ENCODE measurements at regions not wholly inside any gene's neighbourhood (a gene's known extent, or its start where the extent isn't known, plus 50 kb on each side); places are given as distances from the start of the nearest gene placed in this dataset.

DNA sequence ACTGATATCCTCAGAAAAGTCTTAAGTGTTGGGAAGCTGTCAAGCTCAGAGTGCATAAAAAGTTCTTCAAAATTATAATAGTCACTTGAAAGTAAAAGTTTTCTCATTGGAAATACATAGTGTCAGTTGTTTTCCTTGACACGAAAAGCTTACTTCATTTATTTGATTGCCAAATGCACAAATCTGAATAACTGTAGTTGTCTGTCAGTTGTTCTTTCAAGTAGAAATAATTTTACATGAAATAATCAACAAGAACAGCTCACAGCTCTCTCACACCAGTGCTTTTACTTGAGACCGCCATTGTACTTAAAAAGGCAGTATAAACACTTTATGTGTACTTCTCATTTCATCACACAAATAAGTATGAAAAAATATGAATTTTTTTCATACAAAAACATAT, 163.3 kb upstream of the NXPH2 start:
- TF ChIP-seq, protein P1, sequence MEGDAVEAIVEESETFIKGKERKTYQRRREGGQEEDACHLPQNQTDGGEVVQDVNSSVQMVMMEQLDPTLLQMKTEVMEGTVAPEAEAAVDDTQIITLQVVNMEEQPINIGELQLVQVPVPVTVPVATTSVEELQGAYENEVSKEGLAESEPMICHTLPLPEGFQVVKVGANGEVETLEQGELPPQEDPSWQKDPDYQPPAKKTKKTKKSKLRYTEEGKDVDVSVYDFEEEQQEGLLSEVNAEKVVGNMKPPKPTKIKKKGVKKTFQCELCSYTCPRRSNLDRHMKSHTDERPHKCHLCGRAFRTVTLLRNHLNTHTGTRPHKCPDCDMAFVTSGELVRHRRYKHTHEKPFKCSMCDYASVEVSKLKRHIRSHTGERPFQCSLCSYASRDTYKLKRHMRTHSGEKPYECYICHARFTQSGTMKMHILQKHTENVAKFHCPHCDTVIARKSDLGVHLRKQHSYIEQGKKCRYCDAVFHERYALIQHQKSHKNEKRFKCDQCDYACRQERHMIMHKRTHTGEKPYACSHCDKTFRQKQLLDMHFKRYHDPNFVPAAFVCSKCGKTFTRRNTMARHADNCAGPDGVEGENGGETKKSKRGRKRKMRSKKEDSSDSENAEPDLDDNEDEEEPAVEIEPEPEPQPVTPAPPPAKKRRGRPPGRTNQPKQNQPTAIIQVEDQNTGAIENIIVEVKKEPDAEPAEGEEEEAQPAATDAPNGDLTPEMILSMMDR (IDR thresholded peaks at IDR 0.05), result no peak
- TF ChIP-seq EP300 (IDR thresholded peaks at IDR 0.05), result no peak
- no peak for TF ChIP-seq POLR2A (IDR thresholded peaks at IDR 0.05; ENCODE audit: low read depth)
- no peak for TF ChIP-seq POLR2AphosphoS5 (IDR thresholded peaks at IDR 0.05)

Data from esophagus muscularis mucosa (tissue), 4 donors.